PC-3 (cell line): ENCODE measurements at regions not wholly inside any gene's neighbourhood (a gene's known extent, or its start where the extent isn't known, plus 50 kb on each side); places are given as distances from the start of the nearest gene placed in this dataset.

Source experiments
- EZH2phosphoT487 ChIP-seq: fragments of 300-600 bp; sonication (generic); IDR thresholded peaks from 2 replicates; pipeline ENCODE4 v1.6.1; 2018; ENCODE audit warnings: mild to moderate bottlenecking, antibody characterized with exemption, low read length, borderline replicate concordance
- TF ChIP-seq, protein P1 (sequence below): fragments of 300-600 bp; sonication (generic); conservative IDR thresholded peaks from 2 replicates; pipeline ENCODE4 v1.5.1; 2017; ENCODE audit warnings: antibody characterized with exemption, low read depth, mild to moderate bottlenecking, low read length

DNA sequence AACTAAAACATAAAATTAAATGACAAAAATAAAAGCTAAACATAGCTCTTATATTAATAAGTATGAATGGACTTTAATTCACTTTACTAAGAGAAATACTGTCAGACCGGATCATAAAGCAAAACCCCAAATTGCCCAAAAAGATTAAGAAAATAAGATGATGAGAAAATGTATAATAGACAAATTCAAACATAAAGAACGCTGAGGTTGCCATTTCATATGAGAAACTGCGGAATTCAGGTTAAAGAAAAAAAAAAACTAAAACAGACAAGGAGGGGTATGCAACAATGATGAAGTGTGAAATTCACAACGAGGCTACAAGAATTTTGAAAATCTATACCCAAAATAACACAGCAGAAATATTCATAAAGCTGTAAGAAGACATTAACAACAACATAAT lies 133.6 kb upstream of the JUN start:
- TF ChIP-seq, protein P1, sequence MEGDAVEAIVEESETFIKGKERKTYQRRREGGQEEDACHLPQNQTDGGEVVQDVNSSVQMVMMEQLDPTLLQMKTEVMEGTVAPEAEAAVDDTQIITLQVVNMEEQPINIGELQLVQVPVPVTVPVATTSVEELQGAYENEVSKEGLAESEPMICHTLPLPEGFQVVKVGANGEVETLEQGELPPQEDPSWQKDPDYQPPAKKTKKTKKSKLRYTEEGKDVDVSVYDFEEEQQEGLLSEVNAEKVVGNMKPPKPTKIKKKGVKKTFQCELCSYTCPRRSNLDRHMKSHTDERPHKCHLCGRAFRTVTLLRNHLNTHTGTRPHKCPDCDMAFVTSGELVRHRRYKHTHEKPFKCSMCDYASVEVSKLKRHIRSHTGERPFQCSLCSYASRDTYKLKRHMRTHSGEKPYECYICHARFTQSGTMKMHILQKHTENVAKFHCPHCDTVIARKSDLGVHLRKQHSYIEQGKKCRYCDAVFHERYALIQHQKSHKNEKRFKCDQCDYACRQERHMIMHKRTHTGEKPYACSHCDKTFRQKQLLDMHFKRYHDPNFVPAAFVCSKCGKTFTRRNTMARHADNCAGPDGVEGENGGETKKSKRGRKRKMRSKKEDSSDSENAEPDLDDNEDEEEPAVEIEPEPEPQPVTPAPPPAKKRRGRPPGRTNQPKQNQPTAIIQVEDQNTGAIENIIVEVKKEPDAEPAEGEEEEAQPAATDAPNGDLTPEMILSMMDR = no peak
- no peak for TF ChIP-seq EZH2phosphoT487
